SK-N-SH (cell line): ENCODE measurements at regions not wholly inside any gene's neighbourhood (a gene's known extent, or its start where the extent isn't known, plus 50 kb on each side); places are given as distances from the start of the nearest gene placed in this dataset.

Experiments
- POLR2AphosphoS5 ChIP-seq: IDR thresholded peaks from 2 replicates; pipeline ENCODE4 v1.6.1; 2012; ENCODE audit warnings: low read depth, low read length
- SIN3A ChIP-seq: IDR thresholded peaks from 2 replicates; pipeline ENCODE4 v1.6.1; 2012; ENCODE audit warnings: low read depth, mild to moderate bottlenecking, low read length, moderate library complexity, borderline replicate concordance
- TAF1 ChIP-seq: IDR thresholded peaks from 2 replicates; pipeline ENCODE4 v1.6.1; 2012; ENCODE audit warnings: low read depth, mild to moderate bottlenecking, low read length, moderate library complexity, borderline replicate concordance
- TF ChIP-seq, protein P1 (sequence below): fragments of 200-600 bp; sonication (generic); IDR thresholded peaks from 2 replicates; pipeline ENCODE4 v1.6.1; 2017; ENCODE audit warnings: antibody characterized with exemption, mild to moderate bottlenecking, moderate library complexity

DNA sequence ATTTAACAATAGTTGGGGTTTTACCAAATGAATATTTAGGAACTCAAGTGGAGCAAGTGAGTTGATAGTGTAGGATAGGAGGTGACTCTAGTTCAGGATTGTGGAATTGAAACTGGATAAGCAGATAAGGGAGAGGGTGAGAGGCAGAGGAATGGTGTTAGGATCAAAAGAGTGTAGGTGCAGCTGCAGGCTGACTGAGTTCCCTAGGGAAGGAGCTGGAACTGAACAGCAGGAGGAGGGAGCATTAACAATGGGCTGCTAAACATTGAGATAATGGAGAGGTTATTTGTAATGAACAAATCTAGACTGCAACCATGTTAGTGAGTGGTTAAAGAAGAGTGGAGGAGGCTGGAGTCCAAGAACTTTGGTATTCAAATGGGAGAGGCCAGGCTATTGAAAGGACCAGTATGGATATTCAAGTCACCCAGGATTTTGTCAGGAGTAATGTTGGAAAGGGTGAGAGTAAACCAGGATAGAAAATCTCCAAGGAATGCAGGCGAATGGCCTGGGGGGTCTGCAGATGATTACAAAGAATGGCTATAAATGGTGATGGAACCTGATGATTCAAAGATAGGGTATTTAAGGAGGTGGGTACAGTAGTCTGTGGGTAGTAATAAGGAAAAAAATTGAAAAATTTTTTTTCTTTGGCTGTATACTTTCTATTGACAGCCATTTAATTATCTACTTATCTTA lies 497.1 kb upstream of the TENM3 start:
- TF ChIP-seq SIN3A (no peak), POLR2AphosphoS5 (no peak), TAF1 (no peak)
- TF ChIP-seq, protein P1, sequence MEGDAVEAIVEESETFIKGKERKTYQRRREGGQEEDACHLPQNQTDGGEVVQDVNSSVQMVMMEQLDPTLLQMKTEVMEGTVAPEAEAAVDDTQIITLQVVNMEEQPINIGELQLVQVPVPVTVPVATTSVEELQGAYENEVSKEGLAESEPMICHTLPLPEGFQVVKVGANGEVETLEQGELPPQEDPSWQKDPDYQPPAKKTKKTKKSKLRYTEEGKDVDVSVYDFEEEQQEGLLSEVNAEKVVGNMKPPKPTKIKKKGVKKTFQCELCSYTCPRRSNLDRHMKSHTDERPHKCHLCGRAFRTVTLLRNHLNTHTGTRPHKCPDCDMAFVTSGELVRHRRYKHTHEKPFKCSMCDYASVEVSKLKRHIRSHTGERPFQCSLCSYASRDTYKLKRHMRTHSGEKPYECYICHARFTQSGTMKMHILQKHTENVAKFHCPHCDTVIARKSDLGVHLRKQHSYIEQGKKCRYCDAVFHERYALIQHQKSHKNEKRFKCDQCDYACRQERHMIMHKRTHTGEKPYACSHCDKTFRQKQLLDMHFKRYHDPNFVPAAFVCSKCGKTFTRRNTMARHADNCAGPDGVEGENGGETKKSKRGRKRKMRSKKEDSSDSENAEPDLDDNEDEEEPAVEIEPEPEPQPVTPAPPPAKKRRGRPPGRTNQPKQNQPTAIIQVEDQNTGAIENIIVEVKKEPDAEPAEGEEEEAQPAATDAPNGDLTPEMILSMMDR = no peak
